ENCODE measurements at regions not wholly inside any gene's neighbourhood (a gene's known extent, or its start where the extent isn't known, plus 50 kb on each side); places are given as distances from the start of the nearest gene placed in this dataset.

GRCh38 chr13:34410678-34411077 lies 531.4 kb upstream of the NBEA start:
- POLR2A ChIA-PET: no interaction called here
- no peaks in the 10 kb centered on the region for H3K27me3 ChIP-seq (ENCODE audit: control insufficient read depth in 2 of 2, insufficient read depth in 2 of 2, low read length in 2 of 2)
- intact Hi-C loops (cut with micrococcal nuclease): no loop called here
- no peak overlapping the region for H3K4me2 ChIP-seq (ENCODE audit: insufficient read depth, low read length)
- no peaks in the 10 kb centered on the region for H3K36me3 ChIP-seq (ENCODE audit: control insufficient read depth in 2 of 2, extremely low read depth in 1 of 2, insufficient read depth in 2 of 2, low read length in 2 of 2)
- dilution Hi-C loops (cut with MboI; ENCODE audit: extremely low pct_ligation_motif_present, low sequenced_read_pairs): no loop called here
- H3K4me1 ChIP-seq (ENCODE audit: control insufficient read depth, extremely low read depth, insufficient read depth, low read length): peaks cover 10% of the 10 kb centered on the region
- no peak for DNase-seq (ENCODE audit: low read depth, low spot score)
- no peak overlapping the region for H3K9ac ChIP-seq (replicated peaks; ENCODE audit: extremely low read depth, insufficient read depth, low read length)
- H3K9me3 ChIP-seq (replicated peaks; ENCODE audit: control insufficient read depth, insufficient read depth, low read length): no peaks in the 10 kb centered on the region
- BruUV-seq (replicated peaks): no TSS peak
- no peak overlapping the region for H3K4me3 ChIP-seq (replicated peaks in 1 of 3; ENCODE audit: insufficient read depth in 1 of 3, low read depth in 1 of 3, low read length in 3 of 3)
- no peaks in the 10 kb centered on the region for H3K9me1 ChIP-seq (replicated peaks; ENCODE audit: control insufficient read depth, extremely low read depth, insufficient read depth, low read length)
- H3K79me2 ChIP-seq (ENCODE audit: control insufficient read depth, insufficient read depth, low read length): no peaks in the 10 kb centered on the region
- CTCF ChIA-PET: interaction anchor here (1.1 kb wide), 1 partner anchor 11 kb away, joined by 5 read pairs; no protein-coding TSS in a partner anchor
- H4K20me1 ChIP-seq (replicated peaks; ENCODE audit: control insufficient read depth, extremely low read depth, insufficient read depth, low read length): no peaks in the 10 kb centered on the region
- no peak overlapping the region for H3K27ac ChIP-seq (ENCODE audit: insufficient read depth, low read depth, low read length)
- no peak for FAIRE-seq
- no peak overlapping the region for H2AFZ ChIP-seq (ENCODE audit: low read depth, low read length)
- TF ChIP-seq CTCF (IDR thresholded peaks at IDR 0.05; ENCODE audit: extremely low read depth in 1 of 2, insufficient read depth in 1 of 2, low read depth in 1 of 2, low read length in 2 of 2): no peak
- TF ChIP-seq POLR2AphosphoS5 (IDR thresholded peaks at IDR 0.05; ENCODE audit: insufficient read depth, low read depth, low read length): no peak
- no peak for TF ChIP-seq JUN (IDR thresholded peaks at IDR 0.05; ENCODE audit: borderline replicate concordance, insufficient read depth, insufficient read length, low read depth)
- no peak for TF ChIP-seq MYC (IDR thresholded peaks at IDR 0.05; ENCODE audit: low read depth, low read length)
- TF ChIP-seq MAX (IDR thresholded peaks at IDR 0.05; ENCODE audit: insufficient read depth, insufficient read length): no peak
- TF ChIP-seq GATA2 (IDR thresholded peaks at IDR 0.05; ENCODE audit: insufficient read depth, insufficient read length, low read depth, low read length): no peak
- no peak for TF ChIP-seq FOS (IDR thresholded peaks at IDR 0.05; ENCODE audit: borderline replicate concordance, insufficient read depth, low read length)
